Glomerular visceral epithelial cell (primary cell): ENCODE measurements at regions not wholly inside any gene's neighbourhood (a gene's known extent, or its start where the extent isn't known, plus 50 kb on each side); places are given as distances from the start of the nearest gene placed in this dataset.
A peak's percentile ranks its signal among the peaks of the same experiment; 100 is the strongest.

Experiments used
- DNase-seq: peaks from one replicate; pipeline ENCODE4 v3.0.0-alpha.2; 2016; ENCODE audit errors: extremely low spot score

GRCh38 chr3:110210086-110210660, 861.4 kb upstream of the NECTIN3 start:
- DNase-seq = no peak

GRCh38 chr3:110226645-110227044, 845.0 kb upstream of the NECTIN3 start:
- no peak for DNase-seq

- DNase-seq = no peak
These were observed 843.6 kb upstream of the NECTIN3 start for GRCh38 chr3:110227991-110228390.

- no peak for DNase-seq
These were observed 836.8 kb upstream of the NECTIN3 start for GRCh38 chr3:110234831-110235230.

GRCh38 chr3:110236976-110237610, 834.5 kb upstream of the NECTIN3 start:
- DNase-seq = no peak

- DNase-seq = no peak
These were observed 828.5 kb upstream of the NECTIN3 start for GRCh38 chr3:110243081-110243480.

- no peak for DNase-seq
These were observed 824.7 kb upstream of the NECTIN3 start for GRCh38 chr3:110246796-110247376.

GRCh38 chr3:110248666-110249065, 823.0 kb upstream of the NECTIN3 start:
- no peak for DNase-seq

GRCh38 chr3:110253794-110254193, 817.8 kb upstream of the NECTIN3 start:
- DNase-seq = no peak

- no peak for DNase-seq
These were observed 817.0 kb upstream of the NECTIN3 start for GRCh38 chr3:110254591-110254990.

GRCh38 chr3:110261141-110261540, 810.5 kb upstream of the NECTIN3 start:
- DNase-seq = no peak

GRCh38 chr3:110262896-110263295, 808.7 kb upstream of the NECTIN3 start:
- DNase-seq = no peak

GRCh38 chr3:110265302-110265701, 806.3 kb upstream of the NECTIN3 start:
- DNase-seq = no peak

- DNase-seq = no peak
These were observed 804.2 kb upstream of the NECTIN3 start for GRCh38 chr3:110267304-110267845.

GRCh38 chr3:110272525-110272924, 799.1 kb upstream of the NECTIN3 start:
- DNase-seq = no peak

- DNase-seq = no peak
These were observed 779.6 kb upstream of the NECTIN3 start for GRCh38 chr3:110291886-110292501.

GRCh38 chr3:110293660-110294059, 778.0 kb upstream of the NECTIN3 start:
- no peak for DNase-seq

- no peak for DNase-seq
These were observed 774.7 kb upstream of the NECTIN3 start for GRCh38 chr3:110296885-110297284.

- DNase-seq = no peak
These were observed 769.8 kb upstream of the NECTIN3 start for GRCh38 chr3:110301781-110302180.

- DNase-seq = no peak
These were observed 764.4 kb upstream of the NECTIN3 start for GRCh38 chr3:110307065-110307809.

GRCh38 chr3:110311541-110311940, 760.1 kb upstream of the NECTIN3 start:
- DNase-seq = no peak

- DNase-seq = peak; percentile 50
These were observed 757.0 kb upstream of the NECTIN3 start for GRCh38 chr3:110314512-110315114.
